ENCODE measurements at regions not wholly inside any gene's neighbourhood (a gene's known extent, or its start where the extent isn't known, plus 50 kb on each side); places are given as distances from the start of the nearest gene placed in this dataset.

DNA sequence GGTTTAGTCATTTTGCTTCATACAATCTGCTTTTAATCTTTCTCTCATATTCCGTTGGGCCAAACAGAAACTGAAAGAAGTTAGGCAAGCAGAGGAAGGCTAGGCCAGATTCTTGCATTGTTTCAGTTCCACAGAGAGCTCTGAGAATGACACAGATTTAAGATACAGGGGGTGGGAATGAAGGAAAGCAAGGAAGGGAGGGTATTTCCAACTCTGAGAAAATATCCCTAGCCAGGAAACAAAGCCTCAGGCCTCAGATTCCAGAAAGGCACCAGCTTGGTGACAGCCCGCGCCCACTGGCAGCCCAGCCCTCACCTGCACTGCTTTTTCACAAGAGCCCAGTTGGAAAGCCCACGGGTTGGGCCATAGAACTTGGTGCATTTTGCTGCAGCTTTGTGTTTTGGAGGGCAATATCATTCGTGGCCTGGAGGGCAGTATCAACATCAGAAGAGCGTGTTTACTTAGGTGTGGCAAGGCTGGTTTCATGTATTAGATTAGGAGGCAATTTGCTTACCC, 63.5 kb downstream of the ENC1 start:
- peaks cover 13% of the 10 kb centered on the region for H3K4me1 Mint-ChIP-seq
- H3K4me3 Mint-ChIP-seq = no peak overlapping the region
- TF ChIP-seq, protein P1, sequence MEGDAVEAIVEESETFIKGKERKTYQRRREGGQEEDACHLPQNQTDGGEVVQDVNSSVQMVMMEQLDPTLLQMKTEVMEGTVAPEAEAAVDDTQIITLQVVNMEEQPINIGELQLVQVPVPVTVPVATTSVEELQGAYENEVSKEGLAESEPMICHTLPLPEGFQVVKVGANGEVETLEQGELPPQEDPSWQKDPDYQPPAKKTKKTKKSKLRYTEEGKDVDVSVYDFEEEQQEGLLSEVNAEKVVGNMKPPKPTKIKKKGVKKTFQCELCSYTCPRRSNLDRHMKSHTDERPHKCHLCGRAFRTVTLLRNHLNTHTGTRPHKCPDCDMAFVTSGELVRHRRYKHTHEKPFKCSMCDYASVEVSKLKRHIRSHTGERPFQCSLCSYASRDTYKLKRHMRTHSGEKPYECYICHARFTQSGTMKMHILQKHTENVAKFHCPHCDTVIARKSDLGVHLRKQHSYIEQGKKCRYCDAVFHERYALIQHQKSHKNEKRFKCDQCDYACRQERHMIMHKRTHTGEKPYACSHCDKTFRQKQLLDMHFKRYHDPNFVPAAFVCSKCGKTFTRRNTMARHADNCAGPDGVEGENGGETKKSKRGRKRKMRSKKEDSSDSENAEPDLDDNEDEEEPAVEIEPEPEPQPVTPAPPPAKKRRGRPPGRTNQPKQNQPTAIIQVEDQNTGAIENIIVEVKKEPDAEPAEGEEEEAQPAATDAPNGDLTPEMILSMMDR (IDR thresholded peaks at IDR 0.05) = no peak
- H3K27ac Mint-ChIP-seq = no peak overlapping the region
- H3K36me3 Mint-ChIP-seq (ENCODE audit: low read depth) = no peaks in the 10 kb centered on the region
- no peaks in the 10 kb centered on the region for H3K27me3 Mint-ChIP-seq (ENCODE audit: low read depth, poor library complexity)
- no peak for DNase-seq
- no peaks in the 10 kb centered on the region for H3K9me3 Mint-ChIP-seq

DNA sequence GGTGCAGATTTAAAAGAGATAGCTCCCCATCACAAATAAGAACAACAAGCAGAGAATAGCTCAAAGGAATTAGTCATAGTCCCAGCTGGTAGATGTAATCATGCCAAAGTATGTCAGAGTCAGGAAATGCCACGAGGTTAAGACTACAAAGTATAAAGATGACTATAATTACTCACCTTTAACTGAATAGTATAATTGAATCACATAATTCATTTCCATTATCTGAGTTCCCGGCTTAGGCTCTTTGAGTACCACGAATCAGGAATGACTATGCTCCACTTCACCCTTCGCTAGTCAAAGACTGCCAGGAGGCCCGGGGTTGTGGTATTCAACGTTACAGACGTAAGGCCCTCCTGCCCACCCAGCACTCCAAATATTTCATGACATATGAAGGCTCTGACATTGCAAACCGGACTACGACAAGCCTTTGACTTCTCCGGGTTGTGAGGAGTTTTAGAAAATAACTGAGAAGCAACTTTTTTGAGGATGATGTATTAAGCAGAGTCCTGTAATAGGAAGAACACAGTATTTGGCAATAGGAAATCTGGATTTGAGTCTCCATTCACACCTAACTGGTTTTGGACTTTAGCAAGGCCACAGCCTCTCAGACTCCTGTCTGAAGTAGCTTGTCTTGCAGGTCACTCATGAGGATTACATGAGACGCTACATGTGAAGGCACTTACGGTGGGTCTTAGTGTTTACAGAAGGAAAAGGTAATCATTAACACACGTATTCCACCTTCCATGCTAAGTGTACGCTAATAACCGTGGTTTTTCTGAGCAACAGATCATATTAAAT, 64.6 kb downstream of the ENC1 start:
- Mint-ChIP-seq H3K4me1 (peaks cover 13% of the 10 kb centered on the region), H3K4me3 (no peak overlapping the region), H3K9me3 (peaks cover 4% of the 10 kb centered on the region), H3K27me3 (ENCODE audit: low read depth, poor library complexity) (no peaks in the 10 kb centered on the region), H3K36me3 (ENCODE audit: low read depth) (no peaks in the 10 kb centered on the region), H3K27ac (no peak overlapping the region)
- TF ChIP-seq, protein P1 (IDR thresholded peaks at IDR 0.05) = no peak
- no peak for DNase-seq

DNA sequence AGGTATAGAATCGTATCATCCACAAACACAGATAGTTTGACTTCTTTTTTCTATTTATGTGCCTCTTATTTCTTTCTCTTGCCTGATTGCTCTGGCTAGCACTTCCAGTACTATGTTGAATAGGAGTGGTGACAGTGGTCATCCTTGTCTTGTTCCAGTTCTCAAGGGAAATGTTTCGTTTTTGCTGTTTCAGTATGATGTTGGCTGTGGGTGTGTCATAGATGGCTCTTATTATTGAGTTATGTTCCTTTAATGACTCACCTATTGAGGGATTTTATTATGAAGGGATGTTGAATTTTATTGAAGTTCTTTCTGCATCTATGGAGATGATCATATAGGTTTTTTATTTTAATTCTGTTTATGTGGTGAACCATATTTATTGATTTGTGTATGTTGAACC, 70.3 kb downstream of the ENC1 start:
- H3K4me3 Mint-ChIP-seq = no peak overlapping the region
- peaks cover 5% of the 10 kb centered on the region for H3K36me3 Mint-ChIP-seq (ENCODE audit: low read depth)
- peaks cover 21% of the 10 kb centered on the region for H3K4me1 Mint-ChIP-seq
- TF ChIP-seq, protein P1 (IDR thresholded peaks at IDR 0.05) = no peak
- no peak overlapping the region for H3K27ac Mint-ChIP-seq
- DNase-seq = no peak
- peaks cover 4% of the 10 kb centered on the region for H3K27me3 Mint-ChIP-seq (ENCODE audit: low read depth, poor library complexity)
- peaks cover 24% of the 10 kb centered on the region for H3K9me3 Mint-ChIP-seq

DNA sequence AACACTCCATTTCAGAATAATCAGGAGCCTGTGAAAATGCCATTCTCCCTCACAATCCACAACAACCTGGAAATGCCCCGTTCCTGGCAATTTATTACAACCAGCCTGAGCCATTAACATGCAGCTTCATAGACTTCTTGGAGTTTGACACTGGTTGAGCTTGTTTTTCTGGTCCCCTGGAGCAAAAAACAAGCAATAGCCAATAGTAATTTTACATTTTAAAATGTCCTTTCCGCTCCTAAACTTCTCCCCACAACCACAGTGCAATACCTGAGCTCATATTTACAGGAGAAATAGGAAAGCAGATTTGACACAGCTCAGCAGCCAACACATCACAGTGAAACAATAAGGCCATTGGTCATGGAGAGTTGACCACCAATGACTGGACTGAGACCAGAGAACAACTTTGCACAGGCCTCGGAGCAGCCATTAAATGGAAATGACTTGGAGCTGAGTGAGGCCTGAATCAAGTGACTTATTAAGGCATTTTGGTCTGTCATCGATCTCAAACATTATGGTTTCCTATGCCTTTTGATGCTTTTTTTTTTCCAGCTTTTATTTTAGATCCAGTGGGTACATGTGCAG, 73.0 kb downstream of the ENC1 start:
- no peak for DNase-seq
- peak overlapping the region; percentile 19 for H3K27ac Mint-ChIP-seq
- H3K9me3 Mint-ChIP-seq = peaks cover 24% of the 10 kb centered on the region
- TF ChIP-seq, protein P1 (IDR thresholded peaks at IDR 0.05) = no peak
- H3K4me1 Mint-ChIP-seq = peaks cover 21% of the 10 kb centered on the region
- H3K4me3 Mint-ChIP-seq = no peak overlapping the region
- peaks cover 4% of the 10 kb centered on the region for H3K27me3 Mint-ChIP-seq (ENCODE audit: low read depth, poor library complexity)
- H3K36me3 Mint-ChIP-seq (ENCODE audit: low read depth) = peaks cover 5% of the 10 kb centered on the region

DNA sequence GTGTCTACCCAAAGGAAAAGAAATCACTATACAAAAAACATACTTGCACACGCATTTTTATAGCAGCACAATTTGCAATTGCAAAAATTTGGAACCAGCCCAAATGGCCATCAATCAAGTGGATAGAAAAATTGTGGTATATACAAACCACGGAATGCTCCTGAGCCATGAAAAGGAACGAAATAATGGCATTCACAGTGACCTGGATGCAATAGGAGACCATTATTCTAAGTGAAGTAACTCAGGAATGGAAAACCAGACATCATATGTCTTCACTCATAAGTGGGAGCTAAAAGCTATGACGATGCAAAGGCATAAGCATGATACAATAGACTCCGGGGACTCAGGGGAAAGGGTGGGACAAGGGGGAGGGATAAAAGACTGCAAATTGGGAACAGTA, 78.4 kb downstream of the ENC1 start:
- no peak for DNase-seq
- H3K4me1 Mint-ChIP-seq = peaks cover 38% of the 10 kb centered on the region
- no peaks in the 10 kb centered on the region for H3K9me3 Mint-ChIP-seq
- no peaks in the 10 kb centered on the region for H3K36me3 Mint-ChIP-seq (ENCODE audit: low read depth)
- no peak overlapping the region for H3K27ac Mint-ChIP-seq
- no peak overlapping the region for H3K4me3 Mint-ChIP-seq
- TF ChIP-seq, protein P1 (IDR thresholded peaks at IDR 0.05) = no peak
- H3K27me3 Mint-ChIP-seq (ENCODE audit: low read depth, poor library complexity) = peaks cover 4% of the 10 kb centered on the region
